Neutrophil (primary cell): ENCODE measurements at regions not wholly inside any gene's neighbourhood (a gene's known extent, or its start where the extent isn't known, plus 50 kb on each side); places are given as distances from the start of the nearest gene placed in this dataset.

Experiments used
- H3K27ac ChIP-seq: fragments of 200-600 bp; sonication (generic); 2 replicates; pipeline ENCODE4 v1.5.1; 2016; ENCODE audit warnings: mild to moderate bottlenecking, moderate library complexity
- H3K27me3 ChIP-seq: fragments of 200-600 bp; sonication (generic); 2 replicates; pipeline ENCODE4 v1.6.0; 2016; ENCODE audit warnings: mild to moderate bottlenecking
- H3K36me3 ChIP-seq: fragments of 200-600 bp; sonication (generic); 2 replicates; pipeline ENCODE4 v1.5.1; 2017
- H3K4me1 ChIP-seq, 2 experiments: fragments of 200-600 bp in 1 of 2; sonication (generic) in 1 of 2; 1 replicate in 1 of 2; 2 replicates in 1 of 2; pipeline versions ENCODE4 v1.5.1 to v1.6.1; 2013 to 2016; ENCODE audit warnings: low read depth in 1 of 2, low read length in 1 of 2, mild to moderate bottlenecking in 1 of 2, moderate library complexity in 1 of 2; ENCODE audit not compliant: control insufficient read depth in 1 of 2, insufficient read depth in 1 of 2
- H3K4me3 ChIP-seq, 2 experiments: fragments of 200-600 bp in 1 of 2; sonication (generic) in 1 of 2; 1 replicate in 1 of 2; 2 replicates in 1 of 2; pipeline ENCODE4 v1.5.1; 2013 to 2016; ENCODE audit warnings: low read depth in 1 of 2, low read length in 1 of 2, mild to moderate bottlenecking in 1 of 2, moderate library complexity in 1 of 2
- H3K9me3 ChIP-seq: fragments of 200-600 bp; sonication (generic); 2 replicates; pipeline ENCODE4 v1.5.1; 2016
- TF ChIP-seq, protein P1 (sequence below): fragments of 200-600 bp; sonication (generic); IDR thresholded peaks from 2 replicates; pipeline ENCODE4 v1.5.1; 2016; ENCODE audit warnings: antibody characterized with exemption

- Histone ChIP-seq H3K4me3 (no peak overlapping the region), H3K27me3 (no peaks in the 10 kb centered on the region), H3K36me3 (no peaks in the 10 kb centered on the region), H3K9me3 (no peaks in the 10 kb centered on the region), H3K4me1 (peaks cover 16 to 18% of the 10 kb centered on the region in 2 experiments), H3K27ac (no peak overlapping the region)
- TF ChIP-seq, protein P1, sequence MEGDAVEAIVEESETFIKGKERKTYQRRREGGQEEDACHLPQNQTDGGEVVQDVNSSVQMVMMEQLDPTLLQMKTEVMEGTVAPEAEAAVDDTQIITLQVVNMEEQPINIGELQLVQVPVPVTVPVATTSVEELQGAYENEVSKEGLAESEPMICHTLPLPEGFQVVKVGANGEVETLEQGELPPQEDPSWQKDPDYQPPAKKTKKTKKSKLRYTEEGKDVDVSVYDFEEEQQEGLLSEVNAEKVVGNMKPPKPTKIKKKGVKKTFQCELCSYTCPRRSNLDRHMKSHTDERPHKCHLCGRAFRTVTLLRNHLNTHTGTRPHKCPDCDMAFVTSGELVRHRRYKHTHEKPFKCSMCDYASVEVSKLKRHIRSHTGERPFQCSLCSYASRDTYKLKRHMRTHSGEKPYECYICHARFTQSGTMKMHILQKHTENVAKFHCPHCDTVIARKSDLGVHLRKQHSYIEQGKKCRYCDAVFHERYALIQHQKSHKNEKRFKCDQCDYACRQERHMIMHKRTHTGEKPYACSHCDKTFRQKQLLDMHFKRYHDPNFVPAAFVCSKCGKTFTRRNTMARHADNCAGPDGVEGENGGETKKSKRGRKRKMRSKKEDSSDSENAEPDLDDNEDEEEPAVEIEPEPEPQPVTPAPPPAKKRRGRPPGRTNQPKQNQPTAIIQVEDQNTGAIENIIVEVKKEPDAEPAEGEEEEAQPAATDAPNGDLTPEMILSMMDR, result no peak
Observed at GRCh38 chr1:66436378-66437135, 97.4 kb upstream of the SGIP1 start.

GRCh38 chr1:66437136-66437401, 96.9 kb upstream of the SGIP1 start:
- H3K36me3 ChIP-seq, result no peaks in the 10 kb centered on the region
- H3K27ac ChIP-seq, result no peak overlapping the region
- no peaks in the 10 kb centered on the region for H3K27me3 ChIP-seq
- H3K9me3 ChIP-seq, result no peaks in the 10 kb centered on the region
- H3K4me3 ChIP-seq, result no peak overlapping the region
- peaks cover 16 to 18% of the 10 kb centered on the region in 2 experiments for H3K4me1 ChIP-seq
- TF ChIP-seq, protein P1, result no peak

DNA sequence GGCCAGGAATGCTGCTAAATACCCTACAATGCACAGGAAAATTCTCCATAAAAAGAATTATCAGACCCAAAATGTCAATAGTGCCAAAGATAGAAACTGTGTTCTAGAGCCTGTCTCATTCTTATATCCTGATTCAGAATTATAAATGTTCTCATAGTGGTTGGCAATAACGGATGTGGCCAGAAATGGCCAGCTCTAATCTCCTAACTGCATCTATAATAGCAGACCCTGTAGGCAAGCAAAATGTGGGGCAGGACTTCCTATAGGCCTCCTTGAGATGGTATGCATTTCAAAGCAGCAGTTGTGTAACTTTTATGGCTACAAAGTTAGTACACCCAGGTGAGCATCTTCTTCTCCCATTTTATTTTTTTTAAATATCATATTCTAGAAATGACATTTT, 95.9 kb upstream of the SGIP1 start:
- no peak overlapping the region for H3K4me3 ChIP-seq

DNA sequence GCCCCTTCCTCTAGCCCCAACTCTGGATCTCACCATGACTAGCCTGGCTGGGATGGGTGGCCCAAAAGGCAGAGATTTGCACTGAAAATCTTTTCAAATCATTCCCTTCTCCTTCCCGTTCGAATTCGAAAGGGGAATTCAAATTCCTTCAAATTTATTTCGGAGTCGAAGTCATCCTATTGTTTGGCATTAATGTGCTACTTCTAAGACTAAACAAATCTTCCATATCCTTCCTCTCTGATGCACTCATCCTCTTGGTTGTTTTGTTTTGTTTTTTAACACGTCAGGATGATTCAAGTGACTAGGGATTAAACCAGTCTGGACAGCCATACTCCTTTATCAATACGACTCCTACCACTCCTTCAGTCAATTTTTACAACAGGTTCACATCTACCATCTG, 95.5 kb upstream of the SGIP1 start:
- Histone ChIP-seq H3K9me3 (no peaks in the 10 kb centered on the region), H3K36me3 (no peaks in the 10 kb centered on the region), H3K4me3 (no peak overlapping the region), H3K27me3 (no peaks in the 10 kb centered on the region), H3K4me1 (peaks cover 16 to 18% of the 10 kb centered on the region in 2 experiments), H3K27ac (peak overlapping the region; percentile 62)
- TF ChIP-seq, protein P1, result no peak

More for the DNA sequence above, 95.9 kb upstream of the SGIP1 start:
- Histone ChIP-seq H3K4me1 (peaks cover 16 to 18% of the 10 kb centered on the region in 2 experiments), H3K36me3 (no peaks in the 10 kb centered on the region), H3K27ac (peak overlapping the region; percentile 62), H3K9me3 (no peaks in the 10 kb centered on the region), H3K27me3 (no peaks in the 10 kb centered on the region)
- TF ChIP-seq, protein P1, result no peak

DNA sequence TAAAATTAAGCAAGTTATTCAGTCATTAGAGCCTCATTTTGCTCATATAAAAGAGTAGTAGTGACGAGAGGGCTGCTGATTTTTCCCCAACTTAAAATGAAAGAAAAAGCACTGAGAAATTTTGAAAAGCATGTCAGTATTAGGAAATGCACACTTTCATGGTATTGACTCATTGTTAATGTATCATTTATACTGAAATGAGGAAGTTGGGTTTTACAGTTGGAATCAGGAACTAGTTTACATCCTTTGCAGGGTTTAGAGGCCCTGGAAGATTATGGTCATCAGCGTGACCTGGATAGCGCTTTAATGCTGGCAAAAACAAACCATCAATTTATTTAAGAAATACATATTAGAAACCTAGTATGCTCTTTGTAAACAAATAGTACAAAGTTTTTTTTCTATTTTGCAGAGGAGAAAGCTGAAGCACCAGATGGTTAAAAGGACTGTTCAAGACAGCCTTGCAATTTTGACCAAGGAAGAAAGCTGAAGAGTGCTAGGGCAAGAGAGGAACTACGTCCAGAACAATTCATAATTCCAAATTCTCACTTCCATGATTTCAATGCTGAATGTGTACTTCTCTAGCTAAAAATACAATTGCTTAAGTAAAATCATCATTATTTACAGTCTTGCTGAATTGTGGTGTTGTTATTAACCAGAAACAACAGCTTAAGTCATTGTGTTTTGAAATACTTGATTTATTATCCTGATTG, 94.8 kb upstream of the SGIP1 start:
- no peaks in the 10 kb centered on the region for H3K36me3 ChIP-seq
- H3K4me3 ChIP-seq, result no peak overlapping the region
- peaks cover 16 to 18% of the 10 kb centered on the region in 2 experiments for H3K4me1 ChIP-seq
- TF ChIP-seq, protein P1, result no peak
- H3K9me3 ChIP-seq, result no peaks in the 10 kb centered on the region
- peak overlapping the region; percentile 62 for H3K27ac ChIP-seq
- H3K27me3 ChIP-seq, result no peaks in the 10 kb centered on the region
